ENCODE measurements at regions not wholly inside any gene's neighbourhood (a gene's known extent, or its start where the extent isn't known, plus 50 kb on each side); places are given as distances from the start of the nearest gene placed in this dataset.
"Not testable (repeated sequence)": the region's sequence is repeated elsewhere in the genome, so short reads cannot be mapped to it uniquely, and the experiment has no call there.

DNA sequence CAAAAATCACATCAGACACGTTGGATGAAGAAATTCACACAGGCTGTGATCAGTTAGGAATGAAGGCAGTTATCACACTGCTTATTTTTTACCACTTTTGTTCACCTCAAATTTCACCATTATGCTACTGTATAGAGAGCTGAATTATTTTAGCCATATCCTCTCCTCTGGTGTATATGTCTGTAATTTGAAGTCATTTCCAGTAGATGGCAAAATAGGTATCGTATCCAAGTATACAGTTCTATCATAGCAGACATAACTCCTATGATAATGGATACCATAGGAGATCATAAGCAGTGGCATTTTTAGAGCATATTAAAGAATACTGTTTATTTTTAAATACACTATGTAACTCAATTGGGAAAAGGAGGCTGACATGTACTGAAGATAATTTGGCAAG lies 909.7 kb downstream of the DNAJB9 start:
- Histone ChIP-seq H3K9ac (ENCODE audit: insufficient read depth, low read length, poor library complexity, severe bottlenecking) (no peak overlapping the region), H2AFZ (ENCODE audit: insufficient read depth, low read depth, low read length, poor library complexity, severe bottlenecking) (no peak overlapping the region), H3K4me3 (replicated peaks in 1 of 3; ENCODE audit: low read depth in 2 of 3, low read length in 3 of 3) (no peak overlapping the region), H3K79me2 (ENCODE audit: insufficient read depth, low read length) (no peaks in the 10 kb centered on the region), H3K9me3 (replicated peaks in 1 of 2; ENCODE audit: control insufficient read depth in 1 of 2, insufficient read depth in 1 of 2, low read length in 2 of 2) (no peaks in the 10 kb centered on the region), H3K36me3 (replicated peaks in 1 of 2; ENCODE audit: control insufficient read depth in 1 of 2, insufficient read depth in 2 of 2, low read length in 2 of 2) (no peaks in the 10 kb centered on the region), H3K27ac (ENCODE audit: low read depth in 1 of 2, low read length in 2 of 2) (no peak overlapping the region), H3K4me1 (ENCODE audit: control insufficient read depth in 1 of 2, insufficient read depth in 2 of 2, low read length in 2 of 2) (no peaks in the 10 kb centered on the region), H3K27me3 (ENCODE audit: control insufficient read depth in 2 of 2, insufficient read depth in 2 of 2, low read length in 2 of 2) (no peaks in the 10 kb centered on the region), H4K20me1 (ENCODE audit: insufficient read depth, low read length) (no peaks in the 10 kb centered on the region), H3K4me2 (replicated peaks; ENCODE audit: extremely low read depth, low read length, poor library complexity, severe bottlenecking) (no peak overlapping the region)
- DNase-seq = no peak
- Mint-ChIP-seq H3K4me1 (no peaks in the 10 kb centered on the region), H3K27ac (no peak overlapping the region), H3K4me3 (no peak overlapping the region), H3K9me3 (peaks cover 0 to 2% (median 0%) of the 10 kb centered on the region in 7 donors), H3K27me3 (ENCODE audit: low read depth in 3 of 3) (peaks cover 0 to 3% (median 0%) of the 10 kb centered on the region in 3 donors), H3K36me3 (no peaks in the 10 kb centered on the region)
- intact Hi-C loops (cut with micrococcal nuclease) = no loop called here
- no CpG with 5 or more reads among the region's 2 CpGs for WGBS (ENCODE audit: insufficient coverage)
- no peak for TF ChIP-seq CTCF (IDR thresholded peaks at IDR 0.05)

GRCh38 chr7:109490607-109491006 lies 920.9 kb downstream of the DNAJB9 start:
- H3K27me3 Mint-ChIP-seq (ENCODE audit: low read depth in 3 of 3); H3K4me3 Mint-ChIP-seq; H3K27ac ChIP-seq (ENCODE audit: low read depth in 1 of 2, low read length in 2 of 2); intact Hi-C loops (cut with micrococcal nuclease); H3K9me3 Mint-ChIP-seq; H3K9ac ChIP-seq (ENCODE audit: insufficient read depth, low read length, poor library complexity, severe bottlenecking); H3K36me3 Mint-ChIP-seq; H3K4me2 ChIP-seq (replicated peaks; ENCODE audit: extremely low read depth, low read length, poor library complexity, severe bottlenecking); H3K4me1 Mint-ChIP-seq; H3K27me3 ChIP-seq (ENCODE audit: control insufficient read depth in 2 of 2, insufficient read depth in 2 of 2, low read length in 2 of 2); H4K20me1 ChIP-seq (ENCODE audit: insufficient read depth, low read length); H3K4me1 ChIP-seq (ENCODE audit: control insufficient read depth in 1 of 2, insufficient read depth in 2 of 2, low read length in 2 of 2); DNase-seq; H3K9me3 ChIP-seq (replicated peaks in 1 of 2; ENCODE audit: control insufficient read depth in 1 of 2, insufficient read depth in 1 of 2, low read length in 2 of 2); H2AFZ ChIP-seq (ENCODE audit: insufficient read depth, low read depth, low read length, poor library complexity, severe bottlenecking); H3K79me2 ChIP-seq (ENCODE audit: insufficient read depth, low read length); H3K27ac Mint-ChIP-seq; H3K36me3 ChIP-seq (replicated peaks in 1 of 2; ENCODE audit: control insufficient read depth in 1 of 2, insufficient read depth in 2 of 2, low read length in 2 of 2); H3K4me3 ChIP-seq (replicated peaks in 1 of 3; ENCODE audit: low read depth in 2 of 3, low read length in 3 of 3): not testable (repeated sequence)
- no CpG with 5 or more reads among the region's 1 CpG for WGBS (ENCODE audit: insufficient coverage)
